ENCODE measurements at regions not wholly inside any gene's neighbourhood (a gene's known extent, or its start where the extent isn't known, plus 50 kb on each side); places are given as distances from the start of the nearest gene placed in this dataset.

- Histone ChIP-seq H3K4me3 (ENCODE audit: insufficient read depth, low read depth, low read length) (no peak overlapping the region), H3K27ac (ENCODE audit: insufficient read depth, low read depth, low read length, poor library complexity, severe bottlenecking) (no peak overlapping the region), H3K9me3 (ENCODE audit: control insufficient read depth, low read length) (no peaks in the 10 kb centered on the region), H3K27me3 (ENCODE audit: control insufficient read depth, insufficient read depth, low read length, poor library complexity, severe bottlenecking) (no peaks in the 10 kb centered on the region), H3K4me1 (ENCODE audit: control insufficient read depth, insufficient read depth, low read length) (no peaks in the 10 kb centered on the region), H3K36me3 (ENCODE audit: control insufficient read depth, insufficient read depth, low read length) (no peaks in the 10 kb centered on the region)
- WGBS, 2 experiments = 90 to 93% methylated on average over 2 of the region's 2 CpGs
These were observed 61.3 kb upstream of the SPIN1 start for GRCh38 chr9:88326936-88327335.

- Histone ChIP-seq H3K27ac (ENCODE audit: insufficient read depth, low read depth, low read length, poor library complexity, severe bottlenecking) (no peak overlapping the region), H3K36me3 (ENCODE audit: control insufficient read depth, insufficient read depth, low read length) (no peaks in the 10 kb centered on the region), H3K4me3 (ENCODE audit: insufficient read depth, low read depth, low read length) (no peak overlapping the region), H3K27me3 (ENCODE audit: control insufficient read depth, insufficient read depth, low read length, poor library complexity, severe bottlenecking) (no peaks in the 10 kb centered on the region), H3K4me1 (ENCODE audit: control insufficient read depth, insufficient read depth, low read length) (no peaks in the 10 kb centered on the region), H3K9me3 (ENCODE audit: control insufficient read depth, low read length) (no peaks in the 10 kb centered on the region)
- WGBS, 2 experiments = 91 to 93% methylated on average over 9 of the region's 9 CpGs
These were observed 62.2 kb upstream of the SPIN1 start for GRCh38 chr9:88326015-88326414.

- Histone ChIP-seq H3K27ac (ENCODE audit: insufficient read depth, low read depth, low read length, poor library complexity, severe bottlenecking) (no peak overlapping the region), H3K9me3 (ENCODE audit: control insufficient read depth, low read length) (no peaks in the 10 kb centered on the region), H3K4me3 (ENCODE audit: insufficient read depth, low read depth, low read length) (no peak overlapping the region), H3K27me3 (ENCODE audit: control insufficient read depth, insufficient read depth, low read length, poor library complexity, severe bottlenecking) (no peaks in the 10 kb centered on the region), H3K4me1 (ENCODE audit: control insufficient read depth, insufficient read depth, low read length) (no peaks in the 10 kb centered on the region), H3K36me3 (ENCODE audit: control insufficient read depth, insufficient read depth, low read length) (no peaks in the 10 kb centered on the region)
- WGBS, 2 experiments = 86 to 92% methylated on average over 3 to 4 of the region's 4 CpGs
These were observed 65.2 kb upstream of the SPIN1 start for GRCh38 chr9:88322906-88323566.

GRCh38 chr9:88321764-88322163 lies 66.5 kb upstream of the SPIN1 start:
- 91 to 97% methylated on average over 4 of the region's 4 CpGs for WGBS, 2 experiments
- H3K27ac ChIP-seq (ENCODE audit: insufficient read depth, low read depth, low read length, poor library complexity, severe bottlenecking) = no peak overlapping the region
- no peaks in the 10 kb centered on the region for H3K4me1 ChIP-seq (ENCODE audit: control insufficient read depth, insufficient read depth, low read length)

GRCh38 chr9:88320748-88321415 lies 67.4 kb upstream of the SPIN1 start:
- WGBS, 2 experiments = 95 to 96% methylated on average over 11 of the region's 11 CpGs
- no peak overlapping the region for H3K27ac ChIP-seq (ENCODE audit: insufficient read depth, low read depth, low read length, poor library complexity, severe bottlenecking)
- H3K27me3 ChIP-seq (ENCODE audit: control insufficient read depth, insufficient read depth, low read length, poor library complexity, severe bottlenecking) = no peaks in the 10 kb centered on the region
- H3K4me3 ChIP-seq (ENCODE audit: insufficient read depth, low read depth, low read length) = no peak overlapping the region
- no peaks in the 10 kb centered on the region for H3K36me3 ChIP-seq (ENCODE audit: control insufficient read depth, insufficient read depth, low read length)
- H3K4me1 ChIP-seq (ENCODE audit: control insufficient read depth, insufficient read depth, low read length) = no peaks in the 10 kb centered on the region
- no peaks in the 10 kb centered on the region for H3K9me3 ChIP-seq (ENCODE audit: control insufficient read depth, low read length)

More at GRCh38 chr9:88321764-88322163, 66.5 kb upstream of the SPIN1 start:
- H3K4me3 ChIP-seq (ENCODE audit: insufficient read depth, low read depth, low read length) = no peak overlapping the region
- no peaks in the 10 kb centered on the region for H3K36me3 ChIP-seq (ENCODE audit: control insufficient read depth, insufficient read depth, low read length)
- no peaks in the 10 kb centered on the region for H3K27me3 ChIP-seq (ENCODE audit: control insufficient read depth, insufficient read depth, low read length, poor library complexity, severe bottlenecking)
- H3K9me3 ChIP-seq (ENCODE audit: control insufficient read depth, low read length) = no peaks in the 10 kb centered on the region

GRCh38 chr9:88319936-88320747 lies 68.1 kb upstream of the SPIN1 start:
- Histone ChIP-seq H3K4me1 (ENCODE audit: control insufficient read depth, insufficient read depth, low read length) (no peaks in the 10 kb centered on the region), H3K27ac (ENCODE audit: insufficient read depth, low read depth, low read length, poor library complexity, severe bottlenecking) (no peak overlapping the region), H3K4me3 (ENCODE audit: insufficient read depth, low read depth, low read length) (no peak overlapping the region), H3K9me3 (ENCODE audit: control insufficient read depth, low read length) (no peaks in the 10 kb centered on the region), H3K27me3 (ENCODE audit: control insufficient read depth, insufficient read depth, low read length, poor library complexity, severe bottlenecking) (no peaks in the 10 kb centered on the region), H3K36me3 (ENCODE audit: control insufficient read depth, insufficient read depth, low read length) (no peaks in the 10 kb centered on the region)
- 86% methylated on average over 6 of the region's 6 CpGs for WGBS, 2 experiments

GRCh38 chr9:88313364-88314220 lies 74.7 kb upstream of the SPIN1 start:
- peaks cover 8% of the 10 kb centered on the region for H3K4me1 ChIP-seq (ENCODE audit: control insufficient read depth, insufficient read depth, low read length)
- no peaks in the 10 kb centered on the region for H3K9me3 ChIP-seq (ENCODE audit: control insufficient read depth, low read length)
- no peaks in the 10 kb centered on the region for H3K36me3 ChIP-seq (ENCODE audit: control insufficient read depth, insufficient read depth, low read length)
- H3K27me3 ChIP-seq (ENCODE audit: control insufficient read depth, insufficient read depth, low read length, poor library complexity, severe bottlenecking) = no peaks in the 10 kb centered on the region
- WGBS, 2 experiments = 25 to 27% methylated on average over 13 to 14 of the region's 15 CpGs
- no peak overlapping the region for H3K27ac ChIP-seq (ENCODE audit: insufficient read depth, low read depth, low read length, poor library complexity, severe bottlenecking)
- H3K4me3 ChIP-seq (ENCODE audit: insufficient read depth, low read depth, low read length) = no peak overlapping the region

GRCh38 chr9:88312517-88313103 lies 75.6 kb upstream of the SPIN1 start:
- Histone ChIP-seq H3K27me3 (ENCODE audit: control insufficient read depth, insufficient read depth, low read length, poor library complexity, severe bottlenecking) (no peaks in the 10 kb centered on the region), H3K4me3 (ENCODE audit: insufficient read depth, low read depth, low read length) (no peak overlapping the region), H3K9me3 (ENCODE audit: control insufficient read depth, low read length) (no peaks in the 10 kb centered on the region), H3K4me1 (ENCODE audit: control insufficient read depth, insufficient read depth, low read length) (peaks cover 8% of the 10 kb centered on the region), H3K36me3 (ENCODE audit: control insufficient read depth, insufficient read depth, low read length) (no peaks in the 10 kb centered on the region), H3K27ac (ENCODE audit: insufficient read depth, low read depth, low read length, poor library complexity, severe bottlenecking) (no peak overlapping the region)
- WGBS, 2 experiments = 82 to 85% methylated on average over 13 of the region's 13 CpGs

GRCh38 chr9:88312045-88312444 lies 76.2 kb upstream of the SPIN1 start:
- Histone ChIP-seq H3K27me3 (ENCODE audit: control insufficient read depth, insufficient read depth, low read length, poor library complexity, severe bottlenecking) (no peaks in the 10 kb centered on the region), H3K4me1 (ENCODE audit: control insufficient read depth, insufficient read depth, low read length) (peaks cover 8% of the 10 kb centered on the region), H3K9me3 (ENCODE audit: control insufficient read depth, low read length) (no peaks in the 10 kb centered on the region), H3K27ac (ENCODE audit: insufficient read depth, low read depth, low read length, poor library complexity, severe bottlenecking) (no peak overlapping the region), H3K36me3 (ENCODE audit: control insufficient read depth, insufficient read depth, low read length) (no peaks in the 10 kb centered on the region), H3K4me3 (ENCODE audit: insufficient read depth, low read depth, low read length) (no peak overlapping the region)

All from ectodermal cell (in vitro differentiated cells).